Activated naive CD4-positive, alpha-beta T cell treated with anti-CD3 and anti-CD28 coated beads, Interleukin-2, amount 50 U/mL, for 16 hours (primary cell): ENCODE measurements at regions not wholly inside any gene's neighbourhood (a gene's known extent, or its start where the extent isn't known, plus 50 kb on each side); places are given as distances from the start of the nearest gene placed in this dataset.
A peak's percentile ranks its signal among the peaks of the same experiment; 100 is the strongest.

Source experiments
- DNase-seq: peaks from one replicate; pipeline ENCODE4 v3.0.0-alpha.2; 2020

- peak; percentile 66 for DNase-seq
Observed at GRCh38 chr15:79184465-79184892, 93.9 kb upstream of the RASGRF1 start.

- DNase-seq: no peak
Observed at GRCh38 chr15:79180318-79180717, 89.7 kb upstream of the RASGRF1 start.

- no peak for DNase-seq
Observed at GRCh38 chr15:79179597-79179996, 89.0 kb upstream of the RASGRF1 start.

GRCh38 chr15:79179108-79179561 lies 88.6 kb upstream of the RASGRF1 start:
- no peak for DNase-seq

- DNase-seq: no peak
Observed at GRCh38 chr15:79178594-79178993, 88.0 kb upstream of the RASGRF1 start.

GRCh38 chr15:79176151-79176550 lies 85.6 kb upstream of the RASGRF1 start:
- no peak for DNase-seq

GRCh38 chr15:79172801-79173460 lies 82.4 kb upstream of the RASGRF1 start:
- DNase-seq: no peak

GRCh38 chr15:79172032-79172481 lies 81.5 kb upstream of the RASGRF1 start:
- DNase-seq: no peak

- DNase-seq: no peak
Observed at GRCh38 chr15:79171320-79172031, 80.9 kb upstream of the RASGRF1 start.

- DNase-seq: no peak
Observed at GRCh38 chr15:79170256-79170664, 79.7 kb upstream of the RASGRF1 start.

- DNase-seq: no peak
Observed at GRCh38 chr15:79169526-79170133, 79.0 kb upstream of the RASGRF1 start.

- DNase-seq: no peak
Observed at GRCh38 chr15:79168922-79169456, 78.4 kb upstream of the RASGRF1 start.

- DNase-seq: no peak
Observed at GRCh38 chr15:79167776-79168175, 77.2 kb upstream of the RASGRF1 start.

GRCh38 chr15:79166311-79166955 lies 75.9 kb upstream of the RASGRF1 start:
- DNase-seq: no peak

- DNase-seq: no peak
Observed at GRCh38 chr15:79164465-79164864, 73.9 kb upstream of the RASGRF1 start.

GRCh38 chr15:79164043-79164442 lies 73.5 kb upstream of the RASGRF1 start:
- DNase-seq: no peak

GRCh38 chr15:79163395-79163794 lies 72.8 kb upstream of the RASGRF1 start:
- no peak for DNase-seq

GRCh38 chr15:79161837-79162508 lies 71.4 kb upstream of the RASGRF1 start:
- DNase-seq: no peak

- DNase-seq: no peak
Observed at GRCh38 chr15:79160211-79160610, 69.6 kb upstream of the RASGRF1 start.

- DNase-seq: no peak
Observed at GRCh38 chr15:79157631-79158592, 67.3 kb upstream of the RASGRF1 start.

GRCh38 chr15:79156704-79157375 lies 66.3 kb upstream of the RASGRF1 start:
- DNase-seq: no peak
